Common myeloid progenitor, CD34-positive (primary cell): ENCODE measurements at regions not wholly inside any gene's neighbourhood (a gene's known extent, or its start where the extent isn't known, plus 50 kb on each side); places are given as distances from the start of the nearest gene placed in this dataset.

Experiments
- CTCF ChIA-PET: fragments of 350-600 bp; sonication (Branson Sonifier 250); formaldehyde crosslinking; loops from one replicate; lab custom pipeline; 2021; ENCODE audit warnings: antibody characterized with exemption; lab: Charles Lee
- POLR2A ChIA-PET: fragments of 350-600 bp; sonication (Branson Sonifier 250); formaldehyde crosslinking; loops from one replicate; lab custom pipeline; 2021; ENCODE audit warnings: antibody characterized with exemption; lab: Charles Lee
- DNase-seq, 3 donors: peaks; one replicate each; pipeline versions ENCODE4 v3.0.0 to v3.0.0-alpha.2; 2013
- H3K27ac ChIP-seq, 2 experiments: 1 replicate in 1 of 2; 2 replicates in 1 of 2; pipeline ENCODE4 v1.7.0; 2013; ENCODE audit warnings: inconsistent platforms in 2 of 2, low read length in 2 of 2, mild to moderate bottlenecking in 2 of 2, low read depth in 1 of 2, moderate library complexity in 1 of 2; ENCODE audit not compliant: severe bottlenecking in 2 of 2, insufficient read depth in 1 of 2, poor library complexity in 1 of 2
- H3K27me3 ChIP-seq, 5 experiments: replicated peaks in 2 of 5; 1 replicate in 3 of 5; 2 replicates in 2 of 5; pipeline versions ENCODE4 v1.6.1 to v1.7.0; 2013; ENCODE audit warnings: low read length in 4 of 5, mild to moderate bottlenecking in 2 of 5, moderate library complexity in 2 of 5, inconsistent platforms in 1 of 5; ENCODE audit not compliant: insufficient read depth in 5 of 5, control insufficient read depth in 4 of 5
- H3K36me3 ChIP-seq, 4 experiments: 1 replicate in 2 of 4; 2 replicates in 2 of 4; pipeline versions ENCODE4 v1.6.1 to v1.7.0; 2013; ENCODE audit warnings: low read length in 3 of 4, control low read depth in 1 of 4, mild to moderate bottlenecking in 1 of 4; ENCODE audit not compliant: control insufficient read depth in 4 of 4, insufficient read depth in 4 of 4
- H3K4me1 ChIP-seq, 4 experiments: 1 replicate in 3 of 4; 2 replicates in 1 of 4; pipeline versions ENCODE4 v1.6.1 to v1.7.1; 2013; ENCODE audit warnings: low read length in 3 of 4, mild to moderate bottlenecking in 3 of 4, control low read depth in 1 of 4, inconsistent platforms in 1 of 4, moderate library complexity in 1 of 4; ENCODE audit not compliant: control insufficient read depth in 4 of 4, insufficient read depth in 4 of 4; ENCODE audit errors: control extremely low read depth in 1 of 4
- H3K4me3 ChIP-seq, 7 experiments: 1 replicate in 4 of 7; 2 replicates in 3 of 7; pipeline versions ENCODE4 v1.5.1 to v1.7.0; 2013; ENCODE audit warnings: mild to moderate bottlenecking in 7 of 7, low read length in 6 of 7, moderate library complexity in 6 of 7, inconsistent platforms in 2 of 7, low read depth in 2 of 7, control low read depth in 1 of 7; ENCODE audit not compliant: insufficient read depth in 4 of 7, control insufficient read depth in 1 of 7; ENCODE audit errors: extremely low read depth in 1 of 7
- H3K9me3 ChIP-seq, 5 experiments: 1 replicate in 4 of 5; 2 replicates in 1 of 5; pipeline versions ENCODE4 v1.6.1 to v1.7.1; 2013; ENCODE audit warnings: low read length in 4 of 5, mild to moderate bottlenecking in 2 of 5, inconsistent platforms in 1 of 5, low read depth in 1 of 5, moderate library complexity in 1 of 5; ENCODE audit not compliant: control insufficient read depth in 4 of 5, insufficient read depth in 2 of 5; ENCODE audit errors: control extremely low read depth in 1 of 5
- WGBS: methylation state at CpG from one replicate; pipeline ENCODE4 v1.1.5; 2013; ENCODE audit not compliant: insufficient coverage; 5-methylcytosine and 5-hydroxymethylcytosine counted together

DNA sequence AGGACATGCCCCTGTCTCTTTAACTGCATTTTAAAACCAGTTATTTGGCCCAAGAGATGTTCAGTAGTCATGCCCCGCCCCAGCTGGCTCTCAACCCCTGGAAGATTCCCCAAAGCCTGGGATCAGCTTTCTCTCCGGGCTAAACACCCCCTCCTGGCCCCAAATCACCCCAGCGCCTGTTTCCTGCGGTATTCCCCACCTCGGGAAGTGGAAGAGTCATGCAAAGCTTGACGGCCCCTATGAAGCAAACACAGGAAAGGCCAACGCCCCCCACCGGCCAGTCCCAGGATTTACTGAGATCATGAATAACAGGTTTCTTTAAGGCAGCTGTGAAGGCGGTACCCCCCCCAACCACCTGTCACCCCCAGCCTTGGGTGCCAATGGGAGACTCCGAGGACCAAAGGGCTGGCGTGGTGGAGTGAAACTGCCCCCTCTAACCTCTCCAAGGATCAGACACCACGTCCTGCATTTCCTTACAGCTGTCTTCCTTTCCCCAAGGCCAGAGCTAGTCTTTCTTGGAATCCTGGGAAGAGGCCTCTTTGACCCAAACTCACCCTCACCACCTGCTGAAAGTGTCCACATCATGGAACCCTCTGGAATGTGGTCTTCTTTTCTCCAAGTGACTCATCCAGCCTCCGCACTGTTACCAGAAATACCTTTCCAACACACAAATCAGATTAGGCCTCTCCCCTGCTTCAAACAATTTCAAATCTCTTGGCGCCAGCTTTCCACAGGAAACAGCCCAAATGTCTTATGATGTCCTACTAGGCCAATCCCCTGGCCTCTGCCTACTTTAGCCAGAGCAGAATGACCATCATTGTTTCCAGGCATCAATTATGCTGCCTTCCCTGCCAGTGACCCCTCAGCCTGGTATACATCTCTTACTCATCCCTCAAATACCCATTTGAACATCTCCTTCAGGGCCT lies 301.5 kb downstream of the ZEB1 start:
- no peaks in the 10 kb centered on the region for H3K27me3 ChIP-seq
- H3K4me3 ChIP-seq: no peak overlapping the region
- 81% methylated on average over 10 of the region's 14 CpGs for WGBS
- ChIA-PET CTCF (no interaction called here), POLR2A (interaction anchor here (0.6 kb wide), 1 partner anchor 60 kb away, joined by 3 read pairs; no protein-coding TSS in a partner anchor)
- no peaks in the 10 kb centered on the region for H3K4me1 ChIP-seq
- DNase-seq: no peak
- H3K27ac ChIP-seq: no peak overlapping the region
- H3K36me3 ChIP-seq: no peaks in the 10 kb centered on the region
- H3K9me3 ChIP-seq: peaks cover 0 to 8% (median 3%) of the 10 kb centered on the region in 5 experiments

DNA sequence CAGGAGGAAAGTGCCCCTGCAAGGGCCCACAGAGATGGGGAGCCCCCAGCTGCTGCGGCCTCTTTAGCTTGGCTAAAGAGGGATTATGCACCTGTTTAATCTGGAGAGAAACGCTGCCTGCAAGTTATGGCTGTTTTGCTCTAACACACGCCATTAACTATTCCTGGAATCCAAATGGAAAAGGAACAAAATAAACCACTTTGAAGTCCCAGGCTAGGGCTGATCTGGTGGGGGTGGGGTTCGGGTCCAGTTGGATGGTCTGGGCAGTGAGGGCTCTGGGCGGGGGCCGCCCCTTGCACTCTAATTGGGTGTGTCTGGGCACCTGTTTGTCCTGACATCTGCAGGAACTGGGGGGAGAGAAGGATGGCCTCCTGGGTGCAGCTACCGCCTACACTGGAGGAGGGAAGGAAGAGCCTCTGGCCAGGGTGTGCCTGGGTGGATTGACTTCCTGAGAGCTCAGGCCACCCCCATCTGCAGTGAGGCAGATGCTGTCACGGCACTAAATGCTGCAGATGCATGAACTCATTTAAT lies 300.6 kb downstream of the ZEB1 start:
- CTCF ChIA-PET: no interaction called here
- DNase-seq: no peak
- Histone ChIP-seq H3K36me3 (no peaks in the 10 kb centered on the region), H3K4me3 (no peak overlapping the region), H3K9me3 (peaks cover 0 to 13% (median 3%) of the 10 kb centered on the region in 5 experiments), H3K27ac (no peak overlapping the region), H3K27me3 (no peaks in the 10 kb centered on the region), H3K4me1 (no peaks in the 10 kb centered on the region)
- POLR2A ChIA-PET: no interaction called here
- WGBS: 90% methylated on average over 7 of the region's 8 CpGs

DNA sequence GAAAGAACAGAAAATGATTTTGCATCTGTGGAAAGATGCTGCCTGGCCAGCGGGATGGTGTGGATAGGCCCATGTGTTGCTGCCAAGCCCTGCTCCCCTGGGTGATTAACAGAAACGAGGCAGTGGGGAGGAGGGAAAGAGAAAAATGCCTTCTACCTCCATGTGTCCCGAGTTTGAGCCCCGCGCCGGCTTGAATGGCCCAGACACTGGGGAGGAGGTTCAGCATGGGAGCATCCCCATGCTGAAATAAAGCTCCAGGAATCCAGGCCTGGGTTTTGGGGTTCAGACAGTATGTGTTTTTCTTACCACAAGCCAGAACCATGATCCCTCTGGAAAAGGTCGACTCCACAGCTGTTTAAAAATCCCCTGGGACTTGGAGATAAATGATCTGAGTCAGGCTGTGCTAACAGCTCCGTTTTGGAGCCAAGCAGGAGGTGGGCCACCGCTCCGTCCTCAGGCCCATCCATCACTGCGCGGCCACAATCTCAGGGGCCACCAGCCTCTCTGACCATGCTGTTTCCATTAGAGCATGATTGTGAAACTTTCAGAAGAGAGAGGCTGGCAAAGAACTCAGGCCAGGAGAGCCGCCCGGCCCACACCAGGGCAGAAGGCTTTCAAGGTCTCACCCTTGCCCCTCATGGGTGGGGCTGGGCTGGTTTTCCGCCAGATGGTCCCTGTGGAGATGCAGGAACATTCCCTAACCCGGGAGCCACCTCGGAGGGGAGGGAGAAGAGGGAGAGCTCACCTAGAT lies 299.7 kb downstream of the ZEB1 start:
- H3K27me3 ChIP-seq: no peaks in the 10 kb centered on the region
- no peak for DNase-seq
- H3K4me1 ChIP-seq: no peaks in the 10 kb centered on the region
- 99% methylated on average over 11 of the region's 17 CpGs for WGBS
- H3K9me3 ChIP-seq: peaks cover 0 to 7% (median 0%) of the 10 kb centered on the region in 5 experiments
- H3K4me3 ChIP-seq: no peak overlapping the region
- ChIA-PET CTCF (no interaction called here), POLR2A (no interaction called here)
- no peak overlapping the region for H3K27ac ChIP-seq
- H3K36me3 ChIP-seq: no peaks in the 10 kb centered on the region

DNA sequence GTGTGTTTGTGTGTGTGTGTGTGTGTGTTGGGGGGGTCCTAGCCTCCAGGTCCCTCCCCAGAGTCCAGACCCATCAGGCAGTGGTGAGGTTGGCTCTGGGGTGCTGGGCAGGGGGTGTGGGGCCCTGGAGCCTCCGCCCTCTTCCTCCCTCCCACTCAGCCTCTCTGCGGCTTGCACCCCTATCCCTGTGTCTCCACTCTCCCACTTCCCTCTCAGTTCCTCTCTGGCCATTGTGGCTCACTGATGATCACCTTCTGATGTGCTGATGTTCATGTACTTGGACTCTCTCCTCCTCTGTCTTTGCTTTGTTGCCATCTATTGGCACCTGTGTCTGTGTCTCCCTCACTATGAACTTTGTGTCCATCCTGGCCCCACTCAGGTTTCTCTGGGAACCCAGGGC lies 298.7 kb downstream of the ZEB1 start:
- WGBS: 95% methylated on average over 2 of the region's 2 CpGs
- H3K27me3 ChIP-seq: no peaks in the 10 kb centered on the region
- H3K4me1 ChIP-seq: no peaks in the 10 kb centered on the region
- no peak overlapping the region for H3K4me3 ChIP-seq
- ChIA-PET POLR2A (no interaction called here), CTCF (no interaction called here)
- H3K27ac ChIP-seq: no peak overlapping the region
- H3K9me3 ChIP-seq: peaks cover 0 to 7% (median 0%) of the 10 kb centered on the region in 5 experiments
- DNase-seq: no peak
- no peaks in the 10 kb centered on the region for H3K36me3 ChIP-seq

DNA sequence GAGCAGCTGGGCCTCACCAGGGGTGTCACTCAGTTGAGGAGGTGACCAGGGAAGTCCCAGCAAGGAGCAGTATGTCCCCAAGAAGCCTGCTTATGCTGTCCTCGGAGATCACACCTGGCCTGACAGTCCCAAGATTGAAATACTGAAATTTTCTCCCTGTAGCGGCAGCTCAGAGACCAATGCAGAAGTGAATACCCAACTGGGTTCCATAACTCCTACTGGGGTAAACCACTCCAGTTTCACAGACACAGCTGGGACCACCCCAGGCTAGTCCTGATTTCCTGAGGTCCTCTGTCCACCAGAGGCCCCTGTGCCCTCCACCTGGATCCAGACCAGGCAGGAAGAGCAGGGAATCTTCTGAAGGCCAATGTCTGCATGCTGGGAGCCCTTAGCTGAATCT lies 298.1 kb downstream of the ZEB1 start:
- Histone ChIP-seq H3K36me3 (no peaks in the 10 kb centered on the region), H3K9me3 (peaks cover 0 to 7% (median 0%) of the 10 kb centered on the region in 5 experiments), H3K27ac (no peak overlapping the region), H3K27me3 (no peaks in the 10 kb centered on the region), H3K4me1 (peaks cover 0 to 4% (median 0%) of the 10 kb centered on the region in 4 experiments), H3K4me3 (no peak overlapping the region)
- no peak for DNase-seq
- POLR2A ChIA-PET: no interaction called here
- WGBS: 95% methylated on average over 2 of the region's 2 CpGs
- CTCF ChIA-PET: interaction anchor here (1.0 kb wide), 1 partner anchor 100 kb away, joined by 3 read pairs; no protein-coding TSS in a partner anchor

DNA sequence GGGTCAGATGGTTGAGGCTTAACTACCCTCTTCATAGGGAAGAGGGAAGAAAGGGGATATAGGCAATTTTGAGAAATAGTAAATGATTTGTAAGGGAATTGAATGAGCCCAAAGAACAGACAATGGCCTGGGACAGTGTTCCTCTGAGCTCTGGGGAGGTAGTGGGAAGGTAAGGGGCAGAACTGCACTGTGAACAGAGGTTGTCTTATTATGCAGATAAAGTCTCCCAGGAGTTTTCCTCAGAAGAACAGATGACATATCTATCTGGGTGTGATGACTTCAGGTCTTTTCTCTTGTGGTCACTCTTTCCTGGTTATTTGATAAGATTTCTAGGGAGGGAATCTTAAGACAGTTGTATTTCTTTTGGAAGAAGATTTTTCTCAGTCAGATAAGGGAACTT lies 296.1 kb downstream of the ZEB1 start:
- no peaks in the 10 kb centered on the region for H3K27me3 ChIP-seq
- no peak overlapping the region for H3K4me3 ChIP-seq
- no peak for DNase-seq
- H3K27ac ChIP-seq: no peak overlapping the region
- POLR2A ChIA-PET: no interaction called here
- CTCF ChIA-PET: no interaction called here
- H3K4me1 ChIP-seq: peaks cover 0 to 12% (median 2%) of the 10 kb centered on the region in 4 experiments
- no peaks in the 10 kb centered on the region for H3K36me3 ChIP-seq
- peaks cover 0 to 7% (median 0%) of the 10 kb centered on the region in 5 experiments for H3K9me3 ChIP-seq
